IMR-90 (cell line): ENCODE measurements at regions not wholly inside any gene's neighbourhood (a gene's known extent, or its start where the extent isn't known, plus 50 kb on each side); places are given as distances from the start of the nearest gene placed in this dataset.

Experiments used
- ATAC-seq: fragments of 200-7000 bp; cut with Tn5 transposase; 2 replicates; pipeline ENCODE4 v1.9.1; 2020; ENCODE audit warnings: low read depth, mild to moderate bottlenecking, moderate library complexity
- BruUV-seq: library from RNA; stranded (reverse); fragments of 400-500 nt; replicated peaks from 2 replicates; lab custom pipeline; 2021; lab: Mats Ljungman, UMichigan
- CTCF ChIA-PET: fragments of 300-600 bp; formaldehyde crosslinking; extraction: SDS; loops from one replicate; lab custom pipeline; 2021; ENCODE audit warnings: antibody characterized with exemption; lab: Yijun Ruan, JAX
- POLR2A ChIA-PET: fragments of 300-600 bp; sonication (Branson Sonifier 250); formaldehyde crosslinking; loops from one replicate; lab custom pipeline; 2022; ENCODE audit warnings: antibody characterized with exemption; ENCODE audit not compliant: unreplicated experiment; lab: Charles Lee
- DNase-seq: peaks from one replicate; pipeline ENCODE4 v3.0.0; 2013
- H2AFZ ChIP-seq: replicated peaks from 2 replicates; pipeline ENCODE3; 2013; ENCODE audit warnings: low read length, mild to moderate bottlenecking; ENCODE audit not compliant: poor library complexity
- H2AK5ac ChIP-seq: 2 replicates; pipeline ENCODE4 v1.6.1; 2013; ENCODE audit warnings: low read depth, low read length, inconsistent platforms
- H2AK9ac ChIP-seq: replicated peaks from 2 replicates; pipeline ENCODE3; 2013; ENCODE audit warnings: mild to moderate bottlenecking, low read depth, low read length, moderate library complexity; ENCODE audit not compliant: poor library complexity
- H2BK120ac ChIP-seq: 2 replicates; pipeline ENCODE4 v1.6.1; 2013; ENCODE audit warnings: low read depth, low read length, inconsistent platforms
- H2BK15ac ChIP-seq: 3 replicates; pipeline ENCODE4 v1.6.1; 2013; ENCODE audit warnings: low read depth, low read length, inconsistent platforms
- H2BK20ac ChIP-seq: 2 replicates; pipeline ENCODE4 v1.6.1; 2013; ENCODE audit warnings: low read depth, mild to moderate bottlenecking, inconsistent platforms, low read length, moderate library complexity
- H2BK5ac ChIP-seq: 2 replicates; pipeline ENCODE4 v1.6.1; 2013; ENCODE audit warnings: mild to moderate bottlenecking, low read depth, low read length, inconsistent platforms; ENCODE audit not compliant: poor library complexity, severe bottlenecking
- H3K14ac ChIP-seq: replicated peaks from 2 replicates; pipeline ENCODE4 v1.6.1; 2013; ENCODE audit warnings: low read depth, low read length, inconsistent platforms
- H3K18ac ChIP-seq: 2 replicates; pipeline ENCODE4 v1.6.1; 2013; ENCODE audit warnings: low read depth, low read length, control low read depth
- H3K23ac ChIP-seq: 2 replicates; pipeline ENCODE4 v1.6.1; 2013; ENCODE audit warnings: low read depth, low read length, inconsistent platforms
- H3K27ac ChIP-seq: 2 replicates; pipeline ENCODE4 v1.5.1; 2013; ENCODE audit warnings: mild to moderate bottlenecking, control low read depth, low read length; ENCODE audit not compliant: insufficient read depth
- H3K27me3 ChIP-seq: 2 replicates; pipeline ENCODE4 v1.6.1; 2013; ENCODE audit warnings: low read length; ENCODE audit not compliant: control insufficient read depth, insufficient read depth
- H3K36me3 ChIP-seq: 2 replicates; pipeline ENCODE4 v1.6.1; 2013; ENCODE audit warnings: low read length, mixed read lengths; ENCODE audit not compliant: control insufficient read depth, insufficient read depth
- H3K4ac ChIP-seq: 2 replicates; pipeline ENCODE4 v1.6.1; 2013; ENCODE audit warnings: low read depth, low read length, inconsistent platforms
- H3K4me1 ChIP-seq: 2 replicates; pipeline ENCODE4 v1.6.1; 2013; ENCODE audit warnings: low read length, mixed read lengths; ENCODE audit not compliant: control insufficient read depth, insufficient read depth
- H3K4me2 ChIP-seq: 2 replicates; pipeline ENCODE4 v1.6.1; 2013; ENCODE audit warnings: low read depth, mild to moderate bottlenecking, control low read depth, low read length, moderate library complexity
- H3K4me3 ChIP-seq: 2 replicates; pipeline ENCODE4 v1.5.1; 2013; ENCODE audit warnings: low read depth, mild to moderate bottlenecking, control low read depth, low read length, moderate library complexity; ENCODE audit not compliant: insufficient read depth
- H3K56ac ChIP-seq: 2 replicates; pipeline ENCODE4 v1.6.1; 2013; ENCODE audit warnings: low read length, inconsistent platforms; ENCODE audit not compliant: insufficient read depth; ENCODE audit errors: extremely low read depth
- H3K79me1 ChIP-seq, 2 experiments: 2 replicates each; pipeline ENCODE4 v1.6.1; 2013; ENCODE audit warnings: low read length in 2 of 2, inconsistent platforms in 1 of 2, low read depth in 1 of 2
- H3K9ac ChIP-seq: 2 replicates; pipeline ENCODE4 v1.6.1; 2013; ENCODE audit warnings: low read depth, low read length, control low read depth
- H3K9me1 ChIP-seq: 2 replicates; pipeline ENCODE4 v1.6.1; 2013; ENCODE audit warnings: low read length, inconsistent platforms; ENCODE audit not compliant: insufficient read depth
- H3K9me3 ChIP-seq: 2 replicates; pipeline ENCODE4 v1.6.1; 2013; ENCODE audit warnings: low read length; ENCODE audit not compliant: control insufficient read depth, insufficient read depth
- H4K20me1 ChIP-seq: 2 replicates; pipeline ENCODE4 v1.6.1; 2013; ENCODE audit warnings: low read length, inconsistent platforms; ENCODE audit not compliant: insufficient read depth
- H4K5ac ChIP-seq: 2 replicates; pipeline ENCODE4 v1.6.1; 2013; ENCODE audit warnings: mild to moderate bottlenecking, low read depth, low read length, control low read depth
- H4K8ac ChIP-seq, 2 experiments: 2 replicates each; pipeline ENCODE4 v1.6.1; 2013; ENCODE audit warnings: low read depth in 2 of 2, low read length in 2 of 2, control low read depth in 1 of 2, inconsistent platforms in 1 of 2
- H4K91ac ChIP-seq: 2 replicates; pipeline ENCODE4 v1.6.1; 2013; ENCODE audit warnings: low read depth, low read length, inconsistent platforms; ENCODE audit not compliant: insufficient read depth
- MAFK ChIP-seq: IDR thresholded peaks from 2 replicates; pipeline ENCODE4 v1.6.1; 2012; ENCODE audit warnings: low read depth, low read length, improper control_type of control experiment
- MXI1 ChIP-seq: IDR thresholded peaks from 2 replicates; pipeline ENCODE4 v1.6.1; 2012; ENCODE audit warnings: low read depth, mild to moderate bottlenecking, low read length, moderate library complexity, borderline replicate concordance
- RFX5 ChIP-seq: IDR thresholded peaks from 2 replicates; pipeline ENCODE4 v1.8.0; 2012; ENCODE audit warnings: low read depth, mild to moderate bottlenecking, low read length, moderate library complexity
- SMC3 ChIP-seq: fragments of 150-350 bp; IDR thresholded peaks from 2 replicates; pipeline ENCODE4 v1.6.1; 2016; ENCODE audit warnings: low read depth, mild to moderate bottlenecking, antibody characterized with exemption, low read length, moderate library complexity
- WGBS, 2 experiments: methylation state at CpG; one replicate each; pipeline versions ENCODE4 v1.1.5 to v1.1.7; 2013; ENCODE audit warnings: missing lambda C conversion rate in 2 of 2; ENCODE audit not compliant: insufficient read length in 1 of 2; ENCODE audit errors: extremely low coverage in 2 of 2; 5-methylcytosine and 5-hydroxymethylcytosine counted together
- dilution Hi-C: fragments of 300-500 bp; cut with HindIII; formaldehyde crosslinking; loops from one replicate; pipeline ENCODE4 v1.14.3; 2018; ENCODE audit warnings: low sequenced_read_pairs; ENCODE audit not compliant: unreplicated experiment
- in situ Hi-C: fragments of 300-500 bp; cut with MboI; formaldehyde crosslinking; loops from 3 replicates; pipeline ENCODE4 v1.14.3; 2019; ENCODE audit warnings: low sequenced_read_pairs, inconsistent platforms, mixed read lengths
- intact Hi-C: fragments of 100-400 bp; cut with micrococcal nuclease; formaldehyde crosslinking; loops from 2 replicates; pipeline ENCODE4 v1.10.0; 2022

DNA sequence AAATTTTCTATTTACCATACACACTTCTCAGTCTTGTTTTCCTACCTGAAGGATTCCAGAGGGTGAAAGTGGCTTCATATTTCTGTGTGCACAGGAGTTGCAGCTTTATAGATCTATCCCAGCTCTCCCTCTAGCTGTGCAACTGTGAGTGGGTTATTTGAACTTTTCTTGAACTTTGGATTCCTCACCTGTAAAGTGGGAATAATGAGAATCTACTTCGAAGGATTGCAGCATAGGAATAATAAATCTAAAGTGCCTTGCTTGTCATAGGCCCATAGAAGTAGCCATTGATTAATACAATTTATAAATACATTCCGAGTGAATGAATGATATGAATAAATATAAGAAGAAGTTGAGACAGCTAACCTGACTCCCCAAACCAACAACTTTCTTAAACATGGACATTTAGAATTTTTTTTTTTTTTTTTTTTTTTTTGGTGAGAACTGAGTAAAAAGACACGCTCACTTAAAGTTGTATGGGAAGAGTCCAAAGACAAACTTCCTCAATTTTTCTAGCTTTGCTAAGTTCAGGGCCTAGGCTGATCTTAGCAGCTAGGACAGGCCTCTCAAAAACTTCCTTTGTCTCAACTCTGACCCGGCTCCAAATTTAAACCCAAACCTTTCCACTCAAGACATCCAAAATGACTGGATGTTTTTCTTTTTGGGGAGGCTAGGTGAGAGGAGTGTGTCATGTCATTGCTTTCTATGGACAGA lies 203.3 kb upstream of the FBXO11 start (continued):
- TF ChIP-seq RFX5, result no peak

DNA sequence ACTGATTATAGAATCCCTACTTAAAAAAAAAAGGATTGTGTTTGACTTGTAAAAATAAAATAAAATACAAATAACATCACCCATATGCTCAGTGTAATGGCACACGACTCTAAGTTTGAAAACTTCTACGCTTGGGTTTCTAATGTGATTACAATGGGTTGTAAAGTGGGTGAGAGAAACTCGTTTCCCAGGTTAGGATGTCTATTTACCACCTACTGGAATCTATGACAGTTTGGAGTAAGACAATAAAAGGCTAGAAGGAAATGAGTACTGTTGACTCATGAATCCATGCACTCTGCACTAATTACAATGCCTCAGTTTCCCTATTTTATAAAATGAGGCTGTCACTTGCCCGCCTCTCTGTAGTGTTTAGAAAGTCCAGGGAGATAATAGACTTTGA lies 204.0 kb upstream of the FOXN2 start:
- no peaks in the 10 kb centered on the region; the same call in 1 of the 2 replicates for H4K20me1 ChIP-seq
- H3K4me3 ChIP-seq, result no peak overlapping the region
- H2AFZ ChIP-seq, result no peak overlapping the region
- WGBS, 2 experiments, result no CpG with 5 or more reads among the region's 4 CpGs
- no peak overlapping the region for H3K18ac ChIP-seq
- peaks cover 10% of the 10 kb centered on the region; the same call in 1 of the 2 replicates for H3K9me1 ChIP-seq
- no peak for DNase-seq
- BruUV-seq, result no TSS peak
- no peak overlapping the region; the same call in 2 of the 3 replicates for H2BK15ac ChIP-seq
- no peak overlapping the region for H3K14ac ChIP-seq
- in situ Hi-C loops (no loop called here), dilution Hi-C loops (no loop called here), intact Hi-C loops (no loop called here)
- H3K36me3 ChIP-seq, result no peaks in the 10 kb centered on the region
- no peaks in the 10 kb centered on the region for H3K79me1 ChIP-seq
- H3K27me3 ChIP-seq, result no peaks in the 10 kb centered on the region
- no peak overlapping the region for H3K23ac ChIP-seq
- no peak overlapping the region for H4K5ac ChIP-seq
- no peak overlapping the region for H3K27ac ChIP-seq
- no peak overlapping the region for H4K8ac ChIP-seq
- H3K4me1 ChIP-seq, result peaks cover 24% of the 10 kb centered on the region
- no peak overlapping the region for H3K4me2 ChIP-seq
- H2BK120ac ChIP-seq, result peak overlapping the region; percentile 99; the same call in 1 of the 2 replicates
- H2AK9ac ChIP-seq, result no peak overlapping the region
- H3K4ac ChIP-seq, result no peak overlapping the region
- no peak for ATAC-seq
- H2BK5ac ChIP-seq, result no peak overlapping the region
- no peak overlapping the region for H2AK5ac ChIP-seq
- CTCF ChIA-PET, result no interaction called here
- no peak overlapping the region; the same call in 1 of the 2 replicates for H3K9ac ChIP-seq
- POLR2A ChIA-PET, result no interaction called here
- peak overlapping the region; percentile 60; the same call in 1 of the 2 replicates for H2BK20ac ChIP-seq
- no peaks in the 10 kb centered on the region for H3K9me3 ChIP-seq
- no peak overlapping the region for H4K91ac ChIP-seq
- TF ChIP-seq RFX5 (no peak), MAFK (no peak), SMC3 (no peak), MXI1 (no peak)
- H3K56ac ChIP-seq, result no peak overlapping the region
